ENCODE measurements at regions not wholly inside any gene's neighbourhood (a gene's known extent, or its start where the extent isn't known, plus 50 kb on each side); places are given as distances from the start of the nearest gene placed in this dataset.

DNA sequence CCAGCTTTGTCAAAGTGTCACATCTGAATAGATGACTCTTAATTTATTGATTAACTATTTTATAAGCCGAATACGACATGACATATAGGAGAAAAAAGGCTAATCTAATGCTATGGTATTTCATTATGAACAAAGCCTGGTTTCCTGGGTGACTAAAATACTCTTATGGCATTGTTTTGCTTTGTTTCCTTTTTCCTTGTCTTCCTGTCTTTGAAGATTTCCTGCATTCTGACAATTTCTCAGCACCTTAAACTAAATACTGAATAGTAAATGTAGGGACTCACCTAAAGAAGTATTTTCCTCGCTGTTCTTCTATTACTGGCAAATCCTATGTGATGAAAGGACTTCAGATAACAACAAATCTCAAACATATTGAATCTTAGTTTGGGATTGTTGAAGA lies 1284.5 kb downstream of the EFNA5 start:
- no peaks in the 10 kb centered on the region for H3K9me3 ChIP-seq (replicated peaks; ENCODE audit: control insufficient read depth, insufficient read depth, low read length)
- H3K27ac ChIP-seq (ENCODE audit: insufficient read depth, low read depth, low read length): no peak overlapping the region
- H3K27me3 ChIP-seq (ENCODE audit: control insufficient read depth in 2 of 2, insufficient read depth in 2 of 2, low read length in 2 of 2): no peaks in the 10 kb centered on the region
- dilution Hi-C loops (cut with MboI; ENCODE audit: extremely low pct_ligation_motif_present, low sequenced_read_pairs) (no loop called here), intact Hi-C loops (cut with micrococcal nuclease) (no loop called here)
- H4K20me1 ChIP-seq (replicated peaks; ENCODE audit: control insufficient read depth, extremely low read depth, insufficient read depth, low read length): no peaks in the 10 kb centered on the region
- ChIA-PET POLR2A (no interaction called here), CTCF (interaction anchor here (2.0 kb wide), 1 partner anchor 68 kb away, joined by 9 read pairs; no protein-coding TSS in a partner anchor)
- DNase-seq (ENCODE audit: low read depth, low spot score) (no peak), FAIRE-seq (no peak)
- TF ChIP-seq POLR2A (IDR thresholded peaks at IDR 0.05; ENCODE audit: low read depth, low read length) (no peak), EZH2 (IDR thresholded peaks at IDR 0.05; ENCODE audit: borderline replicate concordance, low read depth, low read length, severe bottlenecking) (no peak), FOS (IDR thresholded peaks at IDR 0.05; ENCODE audit: borderline replicate concordance, insufficient read depth, low read length) (no peak), GATA2 (IDR thresholded peaks at IDR 0.05; ENCODE audit: insufficient read depth, insufficient read length, low read depth, low read length) (no peak), MYC (IDR thresholded peaks at IDR 0.05; ENCODE audit: low read depth, low read length) (no peak), POLR2AphosphoS5 (IDR thresholded peaks at IDR 0.05; ENCODE audit: insufficient read depth, low read depth, low read length) (no peak), JUN (IDR thresholded peaks at IDR 0.05; ENCODE audit: borderline replicate concordance, insufficient read depth, insufficient read length, low read depth) (no peak)
- TF ChIP-seq, protein P1, sequence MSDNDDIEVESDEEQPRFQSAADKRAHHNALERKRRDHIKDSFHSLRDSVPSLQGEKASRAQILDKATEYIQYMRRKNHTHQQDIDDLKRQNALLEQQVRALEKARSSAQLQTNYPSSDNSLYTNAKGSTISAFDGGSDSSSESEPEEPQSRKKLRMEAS (IDR thresholded peaks at IDR 0.05; ENCODE audit: insufficient read depth, insufficient read length): no peak
- TF ChIP-seq, protein P2, sequence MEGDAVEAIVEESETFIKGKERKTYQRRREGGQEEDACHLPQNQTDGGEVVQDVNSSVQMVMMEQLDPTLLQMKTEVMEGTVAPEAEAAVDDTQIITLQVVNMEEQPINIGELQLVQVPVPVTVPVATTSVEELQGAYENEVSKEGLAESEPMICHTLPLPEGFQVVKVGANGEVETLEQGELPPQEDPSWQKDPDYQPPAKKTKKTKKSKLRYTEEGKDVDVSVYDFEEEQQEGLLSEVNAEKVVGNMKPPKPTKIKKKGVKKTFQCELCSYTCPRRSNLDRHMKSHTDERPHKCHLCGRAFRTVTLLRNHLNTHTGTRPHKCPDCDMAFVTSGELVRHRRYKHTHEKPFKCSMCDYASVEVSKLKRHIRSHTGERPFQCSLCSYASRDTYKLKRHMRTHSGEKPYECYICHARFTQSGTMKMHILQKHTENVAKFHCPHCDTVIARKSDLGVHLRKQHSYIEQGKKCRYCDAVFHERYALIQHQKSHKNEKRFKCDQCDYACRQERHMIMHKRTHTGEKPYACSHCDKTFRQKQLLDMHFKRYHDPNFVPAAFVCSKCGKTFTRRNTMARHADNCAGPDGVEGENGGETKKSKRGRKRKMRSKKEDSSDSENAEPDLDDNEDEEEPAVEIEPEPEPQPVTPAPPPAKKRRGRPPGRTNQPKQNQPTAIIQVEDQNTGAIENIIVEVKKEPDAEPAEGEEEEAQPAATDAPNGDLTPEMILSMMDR (IDR thresholded peaks at IDR 0.05; ENCODE audit: extremely low read depth in 1 of 2, insufficient read depth in 1 of 2, low read depth in 1 of 2, low read length in 2 of 2): no peak
- no TSS peak for BruUV-seq (replicated peaks)
- no peak overlapping the region for H3K9ac ChIP-seq (replicated peaks; ENCODE audit: extremely low read depth, insufficient read depth, low read length)
- H3K36me3 ChIP-seq (ENCODE audit: control insufficient read depth in 2 of 2, extremely low read depth in 1 of 2, insufficient read depth in 2 of 2, low read length in 2 of 2): no peaks in the 10 kb centered on the region
- no peak overlapping the region for H3K4me2 ChIP-seq (ENCODE audit: insufficient read depth, low read length)
- H3K79me2 ChIP-seq (ENCODE audit: control insufficient read depth, insufficient read depth, low read length): no peaks in the 10 kb centered on the region
- no peaks in the 10 kb centered on the region for H3K9me1 ChIP-seq (replicated peaks; ENCODE audit: control insufficient read depth, extremely low read depth, insufficient read depth, low read length)
- no peaks in the 10 kb centered on the region for H3K4me1 ChIP-seq (ENCODE audit: control insufficient read depth, extremely low read depth, insufficient read depth, low read length)
- H2AFZ ChIP-seq (ENCODE audit: low read depth, low read length): no peak overlapping the region
- no peak overlapping the region for H3K4me3 ChIP-seq (replicated peaks in 1 of 3; ENCODE audit: insufficient read depth in 1 of 3, low read depth in 1 of 3, low read length in 3 of 3)

Data from endothelial cell of umbilical vein (primary cell).